Loucy (cell line): ENCODE measurements at regions not wholly inside any gene's neighbourhood (a gene's known extent, or its start where the extent isn't known, plus 50 kb on each side); places are given as distances from the start of the nearest gene placed in this dataset.

Source experiments
- H2AFZ ChIP-seq: fragments of 200-600 bp; sonication (generic); 2 replicates; pipeline ENCODE4 v1.6.0; 2016; ENCODE audit warnings: antibody characterized with exemption, mild to moderate bottlenecking, low read length, moderate library complexity
- H3F3A ChIP-seq: fragments of 200-600 bp; 2 replicates; pipeline ENCODE4 v1.6.0; 2016; ENCODE audit warnings: antibody characterized with exemption, low read depth, mild to moderate bottlenecking
- H3K27me3 ChIP-seq: fragments of 200-600 bp; sonication (generic); 2 replicates; pipeline ENCODE4 v1.6.1; 2014; ENCODE audit warnings: low read length, mild to moderate bottlenecking; ENCODE audit not compliant: insufficient read depth, poor library complexity, severe bottlenecking
- H3K36me3 ChIP-seq: fragments of 200-600 bp; sonication (generic); 2 replicates; pipeline ENCODE4 v1.6.1; 2016; ENCODE audit warnings: low read length; ENCODE audit not compliant: insufficient read depth
- H3K4me1 ChIP-seq: fragments of 200-600 bp; sonication (generic); 2 replicates; pipeline ENCODE4 v1.5.1; 2014; ENCODE audit warnings: low read length, mild to moderate bottlenecking; ENCODE audit not compliant: insufficient read depth, poor library complexity, severe bottlenecking
- H3K4me2 ChIP-seq: fragments of 200-600 bp; sonication (generic); 2 replicates; pipeline ENCODE4 v1.6.0; 2014; ENCODE audit warnings: antibody characterized with exemption, low read length, low read depth, mild to moderate bottlenecking; ENCODE audit not compliant: poor library complexity, severe bottlenecking
- H3K4me3 ChIP-seq: fragments of 200-600 bp; sonication (generic); 2 replicates; pipeline ENCODE4 v1.5.1; 2014; ENCODE audit warnings: low read length, mild to moderate bottlenecking, mixed read lengths; ENCODE audit not compliant: poor library complexity, severe bottlenecking
- H3K79me2 ChIP-seq: fragments of 200-600 bp; sonication (generic); 2 replicates; pipeline ENCODE4 v1.6.1; 2014; ENCODE audit warnings: low read length; ENCODE audit not compliant: insufficient read depth
- H3K9ac ChIP-seq: fragments of 200-600 bp; sonication (generic); 2 replicates; pipeline ENCODE4 v1.6.0; 2014; ENCODE audit warnings: mild to moderate bottlenecking, low read depth, low read length, moderate library complexity; ENCODE audit not compliant: poor library complexity, severe bottlenecking
- H3K9me2 ChIP-seq: fragments of 200-600 bp; sonication (generic); replicated peaks from 2 replicates; pipeline ENCODE4 v1.6.1; 2016; ENCODE audit warnings: low read depth, low read length, mixed read lengths
- H3K9me3 ChIP-seq: fragments of 200-600 bp; sonication (generic); 2 replicates; pipeline ENCODE4 v1.6.1; 2014; ENCODE audit warnings: mild to moderate bottlenecking, antibody characterized with exemption, low read length, low read depth; ENCODE audit not compliant: insufficient read depth
- H4K20me1 ChIP-seq: fragments of 200-600 bp; sonication (generic); 2 replicates; pipeline ENCODE4 v1.6.0; 2014; ENCODE audit warnings: antibody characterized with exemption, low read length, mild to moderate bottlenecking; ENCODE audit not compliant: insufficient read depth, poor library complexity, severe bottlenecking
- CTCF ChIP-seq: fragments of 200-600 bp; sonication (generic); conservative IDR thresholded peaks from 2 replicates; pipeline ENCODE4 v1.5.1; 2014; ENCODE audit warnings: mild to moderate bottlenecking, antibody characterized with exemption, low read length
- EZH2phosphoT487 ChIP-seq: fragments of 200-600 bp; IDR thresholded peaks from 2 replicates; pipeline ENCODE4 v1.6.1; 2018; ENCODE audit warnings: antibody characterized with exemption, mild to moderate bottlenecking, moderate library complexity, borderline replicate concordance

- Histone ChIP-seq H3K9me3 (no peaks in the 10 kb centered on the region), H3K9ac (no peak overlapping the region), H3K4me3 (no peak overlapping the region)
These were observed 103.1 kb upstream of the PTPN3 start for GRCh38 chr9:109601181-109601580.

GRCh38 chr9:109602987-109603386 is 104.9 kb upstream of the PTPN3 start:
- no peak overlapping the region for H3K4me3 ChIP-seq

More at GRCh38 chr9:109601181-109601580, 103.1 kb upstream of the PTPN3 start:
- Histone ChIP-seq H3K27me3 (no peaks in the 10 kb centered on the region), H3K79me2 (no peaks in the 10 kb centered on the region), H2AFZ (no peak overlapping the region), H3K36me3 (no peaks in the 10 kb centered on the region), H3K4me2 (no peak overlapping the region), H3F3A (no peaks in the 10 kb centered on the region), H3K4me1 (no peaks in the 10 kb centered on the region), H4K20me1 (no peaks in the 10 kb centered on the region), H3K9me2 (no peaks in the 10 kb centered on the region)
- TF ChIP-seq EZH2phosphoT487, result no peak
- TF ChIP-seq CTCF, result no peak

DNA sequence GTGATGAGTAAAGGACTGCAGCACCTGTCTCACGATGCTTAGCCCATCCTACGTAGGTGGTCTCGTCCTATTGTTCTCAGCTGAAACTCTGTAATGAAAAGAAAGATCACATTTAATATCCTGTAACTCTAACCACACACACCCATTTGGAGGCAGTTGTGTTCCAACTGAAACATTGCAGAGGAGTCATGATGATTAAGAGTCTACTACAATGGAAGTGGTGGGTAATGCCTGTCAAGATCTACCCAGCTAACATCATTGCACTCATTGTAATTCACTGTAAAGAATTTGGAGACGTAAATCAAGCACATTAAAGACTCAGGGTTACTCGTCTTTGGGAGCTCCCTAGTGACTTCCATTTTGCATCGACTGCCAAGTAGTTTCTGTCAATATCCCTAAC is 106.0 kb upstream of the PTPN3 start:
- Histone ChIP-seq H3K36me3 (no peaks in the 10 kb centered on the region), H3F3A (no peaks in the 10 kb centered on the region), H3K79me2 (no peaks in the 10 kb centered on the region), H3K4me1 (no peaks in the 10 kb centered on the region), H3K4me2 (no peak overlapping the region), H4K20me1 (no peaks in the 10 kb centered on the region), H2AFZ (no peak overlapping the region), H3K4me3 (no peak overlapping the region), H3K9me3 (no peaks in the 10 kb centered on the region), H3K27me3 (no peaks in the 10 kb centered on the region), H3K9me2 (no peaks in the 10 kb centered on the region), H3K9ac (no peak overlapping the region)
- TF ChIP-seq EZH2phosphoT487 (no peak), CTCF (no peak)

More at GRCh38 chr9:109602987-109603386, 104.9 kb upstream of the PTPN3 start:
- no peaks in the 10 kb centered on the region for H3K79me2 ChIP-seq
- H3K4me1 ChIP-seq, result no peaks in the 10 kb centered on the region
- H3K27me3 ChIP-seq, result no peaks in the 10 kb centered on the region
- H3K4me2 ChIP-seq, result no peak overlapping the region
- H3K9me3 ChIP-seq, result no peaks in the 10 kb centered on the region
- H3F3A ChIP-seq, result no peaks in the 10 kb centered on the region
- H3K9me2 ChIP-seq, result no peaks in the 10 kb centered on the region
- H2AFZ ChIP-seq, result no peak overlapping the region
- TF ChIP-seq CTCF (no peak), EZH2phosphoT487 (no peak)
- no peaks in the 10 kb centered on the region for H3K36me3 ChIP-seq
- H4K20me1 ChIP-seq, result no peaks in the 10 kb centered on the region
- H3K9ac ChIP-seq, result no peak overlapping the region
